Activated CD4-positive, alpha-beta T cell treated with anti-CD3 and anti-CD28 coated beads, Interleukin-2, amount 50 U/mL, for 48 hours (primary cell): ENCODE measurements at regions not wholly inside any gene's neighbourhood (a gene's known extent, or its start where the extent isn't known, plus 50 kb on each side); places are given as distances from the start of the nearest gene placed in this dataset.
"Not testable (repeated sequence)": the region's sequence is repeated elsewhere in the genome, so short reads cannot be mapped to it uniquely, and the experiment has no call there.

Source experiments
- DNase-seq, 2 experiments: peaks; one replicate each; pipeline ENCODE4 v3.0.0-alpha.2; 2020

GRCh38 chr10:2049560-2049959 is 312.2 kb upstream of the ADARB2 start:
- no peak for DNase-seq

DNA sequence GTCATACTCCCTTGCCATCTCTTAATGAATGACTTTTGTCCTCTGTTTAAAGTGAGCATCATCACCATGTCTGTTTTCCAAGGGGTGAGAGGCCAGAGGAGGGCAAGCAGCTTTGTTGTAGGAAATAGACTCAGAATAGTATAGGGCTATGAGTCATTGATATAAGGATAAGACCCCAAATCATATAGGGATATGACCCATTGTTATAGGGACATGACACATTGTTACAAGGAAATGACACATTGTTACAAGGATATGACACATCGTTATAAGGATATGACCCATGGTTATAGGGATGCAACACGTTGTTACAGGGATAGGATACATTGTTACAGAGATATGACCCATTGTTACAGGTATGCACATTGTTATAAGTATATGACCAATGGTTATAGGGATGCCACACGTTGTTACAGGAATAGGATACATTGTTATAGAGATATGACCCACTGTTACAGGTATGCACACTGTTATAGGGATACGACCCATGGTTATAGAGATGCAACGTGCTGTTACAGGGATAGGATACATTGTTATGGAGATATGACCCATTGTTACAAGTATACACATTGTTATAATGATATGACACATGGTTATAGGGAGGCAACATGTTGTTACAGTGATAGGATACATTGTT is 311.1 kb upstream of the ADARB2 start:
- no peak for DNase-seq

- no peak for DNase-seq
Observed at GRCh38 chr10:2047679-2048078, 310.4 kb upstream of the ADARB2 start.

- no peak for DNase-seq
Observed at GRCh38 chr10:2043379-2043778, 306.1 kb upstream of the ADARB2 start.

DNA sequence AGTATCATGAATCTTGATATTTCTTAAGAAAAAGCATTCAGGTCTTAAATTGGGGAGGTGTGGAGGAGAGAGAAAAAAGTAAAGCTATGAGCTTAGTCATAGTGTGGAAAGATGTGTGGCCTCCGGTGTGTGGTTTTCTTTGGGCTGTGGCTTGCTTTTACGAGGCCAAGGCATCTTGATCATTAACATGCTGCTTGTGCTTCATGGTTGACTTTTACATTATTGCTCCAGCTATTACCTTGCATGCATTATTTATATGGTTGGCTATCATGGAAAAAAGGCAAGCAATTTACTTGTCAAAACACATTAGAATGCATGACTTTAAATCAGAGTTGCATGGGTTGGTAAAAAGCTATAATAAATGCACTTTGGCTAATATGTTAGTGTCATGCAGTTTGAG is 300.7 kb upstream of the ADARB2 start:
- peak in 1 of 2 experiments; percentile 25 for DNase-seq

DNA sequence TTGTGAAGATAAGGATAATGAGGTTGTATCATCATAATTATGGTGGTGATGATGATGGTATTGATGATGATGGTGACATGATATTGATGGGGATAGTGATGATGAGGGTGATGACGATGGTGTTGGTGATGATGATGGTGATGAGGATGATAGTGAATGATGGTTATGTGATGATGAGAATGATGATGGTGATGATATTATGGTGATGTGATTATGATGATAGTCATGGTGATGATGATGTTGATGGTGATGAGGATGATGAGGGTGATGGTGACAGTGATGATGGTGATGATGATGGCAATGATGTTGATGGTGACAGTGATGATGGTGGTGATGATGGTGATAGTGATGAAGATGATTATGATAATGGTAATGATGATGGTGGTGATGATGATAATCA is 299.9 kb upstream of the ADARB2 start:
- DNase-seq, result no peak

GRCh38 chr10:2036209-2036608 is 298.9 kb upstream of the ADARB2 start:
- DNase-seq, result no peak

- DNase-seq, result no peak
Observed at GRCh38 chr10:2030046-2030445, 292.7 kb upstream of the ADARB2 start.

- DNase-seq, result no peak
Observed at GRCh38 chr10:2026936-2027335, 289.6 kb upstream of the ADARB2 start.

DNA sequence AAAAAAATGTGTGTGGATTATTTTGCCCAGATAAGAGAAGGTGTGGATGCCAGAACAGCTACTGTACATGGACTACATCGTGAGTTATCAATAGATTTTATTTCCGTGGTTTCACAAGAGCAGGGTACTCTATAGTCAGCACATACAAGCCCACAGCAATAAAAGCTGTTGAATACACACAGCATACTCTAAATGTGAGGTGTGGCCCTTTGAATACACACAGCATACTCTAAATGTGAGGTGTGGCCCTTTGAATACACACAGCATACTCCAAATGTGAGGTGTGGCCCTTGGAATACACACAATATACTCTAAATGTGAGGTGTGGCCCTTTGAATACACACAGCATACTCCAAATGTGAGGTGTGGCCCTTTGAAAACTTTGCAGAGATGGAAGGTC is 287.4 kb upstream of the ADARB2 start:
- DNase-seq, result not testable (repeated sequence)

DNA sequence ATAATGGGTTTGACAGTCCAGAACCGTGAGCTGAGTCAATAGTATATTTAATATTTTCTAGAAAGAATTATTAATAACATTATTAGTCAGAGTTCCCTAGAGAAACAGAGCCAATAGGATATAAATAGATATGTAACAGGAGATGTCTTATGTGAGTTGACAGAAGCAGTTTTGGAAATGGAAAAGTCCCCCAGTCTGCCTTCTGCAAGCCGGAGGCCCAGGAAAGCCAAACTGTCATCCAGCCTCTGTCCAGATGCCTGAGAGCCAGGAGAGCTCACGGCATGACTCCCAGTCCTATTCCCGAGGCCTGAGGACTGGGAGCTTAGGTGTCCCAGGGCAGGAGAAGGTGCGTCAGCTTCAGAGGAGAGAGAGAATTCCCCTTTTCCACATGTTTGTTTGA is 286.4 kb upstream of the ADARB2 start:
- no peak for DNase-seq

DNA sequence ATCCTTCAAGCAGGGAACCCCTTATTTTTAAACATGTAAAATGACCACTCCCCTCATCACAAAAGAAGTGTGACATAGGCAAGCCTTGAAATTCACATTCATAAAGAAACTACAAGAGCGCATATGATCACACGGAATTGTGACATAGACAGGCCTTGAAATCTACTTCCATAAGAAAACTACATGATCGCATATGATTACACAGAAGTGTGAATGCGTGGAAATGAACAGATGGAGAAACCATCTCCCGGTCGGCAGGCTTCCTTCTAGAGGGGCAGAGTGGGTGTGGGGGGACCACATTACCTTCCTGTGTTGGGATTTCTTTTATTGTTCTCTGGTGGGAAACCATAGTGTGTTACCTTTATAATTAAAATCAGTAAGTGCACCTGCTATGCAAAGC is 285.1 kb upstream of the ADARB2 start:
- no peak for DNase-seq

DNA sequence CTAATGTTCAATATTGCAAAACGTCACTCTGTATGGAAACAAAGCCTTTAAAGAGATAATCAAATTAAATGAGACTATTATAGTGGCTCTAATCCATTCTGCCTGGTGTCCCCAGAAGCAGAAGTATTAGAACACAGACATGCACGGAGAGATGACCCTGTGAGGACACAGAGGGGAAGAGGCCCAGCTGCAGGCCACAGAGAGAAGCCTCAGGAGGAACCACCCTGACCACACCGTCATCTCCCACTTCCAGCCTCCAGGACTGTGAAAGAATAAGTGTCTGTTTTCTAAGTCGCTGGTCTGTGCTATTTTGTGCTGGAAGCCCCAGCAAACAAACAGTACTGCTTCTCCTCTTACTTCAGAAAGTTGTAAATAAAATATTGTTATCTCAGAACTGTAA is 283.5 kb upstream of the ADARB2 start:
- no peak for DNase-seq

DNA sequence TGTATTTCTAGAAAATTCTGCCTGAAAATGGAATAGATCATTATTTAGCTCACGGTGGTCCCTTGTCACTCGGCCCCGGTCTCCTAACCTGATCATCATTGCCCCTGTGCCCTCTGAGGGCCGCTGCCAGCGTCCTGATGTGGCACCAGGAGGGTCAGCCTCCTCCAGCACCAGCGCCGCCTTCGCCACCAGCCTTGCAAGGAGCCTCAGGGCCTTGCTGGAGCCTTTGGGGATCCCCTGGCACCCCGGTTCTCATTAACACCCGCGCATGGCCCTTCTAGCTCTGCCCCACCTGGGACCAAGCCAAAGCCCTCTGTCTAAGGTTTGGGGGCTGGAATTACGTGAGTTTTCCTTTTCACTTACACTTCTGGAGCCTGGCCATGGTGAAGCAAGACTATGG is 282.5 kb upstream of the ADARB2 start:
- DNase-seq, result no peak

DNA sequence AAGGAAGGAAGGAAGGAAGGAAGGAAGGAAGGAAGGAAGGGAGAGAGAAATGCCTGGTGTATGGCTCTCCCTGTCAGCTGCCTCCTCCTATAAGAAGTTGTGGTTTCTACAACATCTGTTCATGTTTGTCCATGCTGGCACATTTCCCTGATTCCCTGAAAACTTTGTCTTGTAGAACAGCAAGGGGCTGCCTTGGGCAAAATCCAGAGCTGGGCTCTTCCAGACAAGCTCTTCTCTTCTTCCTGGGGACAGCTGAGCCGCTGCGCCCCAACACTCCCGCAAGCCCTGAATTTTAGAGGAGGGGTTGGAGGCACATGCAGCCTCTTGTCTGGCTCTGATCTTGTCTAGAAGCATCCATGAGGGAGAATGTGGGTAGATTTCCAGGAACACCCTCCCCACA is 282.0 kb upstream of the ADARB2 start:
- no peak for DNase-seq

- DNase-seq, result no peak
Observed at GRCh38 chr10:2014541-2014940, 277.2 kb upstream of the ADARB2 start.

- DNase-seq, result no peak
Observed at GRCh38 chr10:2012209-2012608, 274.9 kb upstream of the ADARB2 start.

GRCh38 chr10:2011106-2011716 is 273.9 kb upstream of the ADARB2 start:
- DNase-seq, result no peak

DNA sequence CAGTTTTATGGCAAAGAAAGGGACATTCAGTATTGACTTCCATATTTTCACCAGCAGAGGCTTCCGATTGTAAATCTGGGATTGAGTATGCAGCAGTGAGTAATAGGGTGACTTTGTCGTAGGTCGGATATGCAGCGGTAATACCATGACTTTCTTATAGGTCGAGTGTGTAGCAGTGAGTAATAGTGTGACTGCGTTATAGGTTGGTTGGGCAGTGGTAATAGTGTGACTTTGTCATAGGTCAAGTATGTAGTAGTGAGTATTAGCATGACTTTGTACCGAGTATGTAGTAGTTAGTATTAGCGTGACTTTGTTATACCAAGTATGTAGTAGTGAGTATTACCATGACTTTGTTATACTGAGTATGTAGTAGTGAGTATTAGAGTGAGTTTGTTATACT is 268.2 kb upstream of the ADARB2 start:
- DNase-seq, result no peak

GRCh38 chr10:1992930-1993329 is 255.6 kb upstream of the ADARB2 start:
- DNase-seq, result no peak

GRCh38 chr10:1989090-1989489 is 251.8 kb upstream of the ADARB2 start:
- DNase-seq, result no peak

- DNase-seq, result no peak
Observed at GRCh38 chr10:1981976-1982375, 244.7 kb upstream of the ADARB2 start.

DNA sequence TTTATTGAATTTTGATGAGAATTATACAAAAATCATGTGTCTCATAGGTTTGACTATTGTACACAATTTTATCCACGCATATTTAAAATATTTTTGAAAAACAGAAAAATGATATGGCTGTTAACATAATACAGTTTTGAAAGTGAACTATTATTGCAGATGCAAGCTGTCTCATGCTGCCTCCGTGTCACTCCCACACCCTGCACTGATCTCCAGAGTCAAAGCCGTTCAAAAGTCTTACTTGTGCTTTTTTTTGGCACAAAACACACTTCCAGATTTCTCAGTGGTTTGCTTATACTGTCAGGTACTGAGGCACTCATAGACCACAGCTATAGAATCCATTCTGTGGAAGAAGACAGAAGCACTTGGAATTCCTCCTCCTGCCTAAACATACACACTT is 243.1 kb upstream of the ADARB2 start:
- no peak for DNase-seq

- no peak for DNase-seq
Observed at GRCh38 chr10:1978584-1978983, 241.3 kb upstream of the ADARB2 start.

DNA sequence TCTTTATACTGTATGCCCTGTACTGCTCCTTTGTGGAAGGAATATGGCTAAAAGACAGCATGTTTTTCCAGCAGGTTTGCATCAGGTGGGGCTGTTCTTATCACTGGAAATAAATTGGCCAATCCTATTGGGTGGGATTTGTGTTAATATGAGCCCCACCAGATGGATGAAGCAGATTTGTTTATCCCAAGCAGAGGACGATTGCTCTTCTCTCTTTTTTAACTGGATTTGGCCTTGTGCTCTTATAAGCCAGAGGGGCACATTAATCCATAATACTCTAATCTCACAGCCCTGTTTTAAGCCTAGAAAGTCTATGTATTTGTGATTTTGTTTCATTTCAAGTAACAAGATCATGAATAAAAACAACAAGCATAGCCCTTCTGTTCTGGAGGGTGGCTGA is 240.1 kb upstream of the ADARB2 start:
- DNase-seq, result no peak
